HG03108 (cell line): ENCODE measurements at regions not wholly inside any gene's neighbourhood (a gene's known extent, or its start where the extent isn't known, plus 50 kb on each side); places are given as distances from the start of the nearest gene placed in this dataset.
"Not testable (repeated sequence)": the region's sequence is repeated elsewhere in the genome, so short reads cannot be mapped to it uniquely, and the experiment has no call there.

Source experiments
- ATAC-seq: cut with Tn5 transposase; IDR thresholded peaks from one replicate; pipeline ENCODE4 v1.9.1; 2021; ENCODE audit warnings: moderate library complexity; ENCODE audit not compliant: unreplicated experiment

- ATAC-seq, result no peak
Observed at GRCh38 chr2:64742678-64743077, 89.0 kb upstream of the SERTAD2 start.

GRCh38 chr2:64743739-64744330 is 90.1 kb upstream of the SERTAD2 start:
- no peak for ATAC-seq

DNA sequence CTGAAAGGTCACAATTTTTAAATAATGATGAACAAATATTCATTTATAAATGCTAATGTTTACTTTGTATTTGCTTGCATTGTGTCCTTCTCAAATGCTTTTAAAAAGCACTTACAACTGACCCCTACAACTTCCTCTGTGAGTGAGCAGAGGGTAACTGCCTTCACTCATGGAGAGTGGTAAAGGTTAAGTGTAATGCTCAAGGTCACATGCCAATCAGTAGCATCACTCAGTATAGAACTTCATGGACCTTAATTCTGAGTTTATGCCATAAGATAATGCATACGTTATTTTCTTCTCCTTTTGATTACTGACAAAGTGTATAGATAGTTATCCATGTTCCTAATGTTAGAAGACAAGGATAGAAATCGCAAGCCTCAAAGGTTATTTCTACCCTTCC is 91.8 kb upstream of the SERTAD2 start:
- no peak for ATAC-seq

DNA sequence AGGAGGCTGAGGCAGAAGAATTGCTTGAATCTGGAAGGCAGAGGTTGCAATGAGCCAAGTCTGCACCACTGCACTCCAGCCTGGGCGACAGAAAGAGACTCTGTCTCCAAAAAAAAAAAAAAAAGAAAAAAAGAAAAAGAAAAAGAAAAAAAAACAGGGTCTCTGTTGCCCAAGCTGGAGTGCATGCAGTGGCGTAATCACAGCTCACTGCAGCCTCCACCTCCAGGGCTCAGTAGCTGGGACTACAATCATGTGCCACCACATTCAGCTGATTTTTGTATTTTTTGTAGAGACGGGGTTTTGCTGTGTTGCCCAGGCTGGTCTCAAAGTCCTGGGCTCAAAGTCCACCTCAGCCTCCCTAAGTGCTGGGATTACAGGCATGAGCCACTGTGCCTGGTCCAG is 94.0 kb upstream of the SERTAD2 start:
- ATAC-seq, result not testable (repeated sequence)

DNA sequence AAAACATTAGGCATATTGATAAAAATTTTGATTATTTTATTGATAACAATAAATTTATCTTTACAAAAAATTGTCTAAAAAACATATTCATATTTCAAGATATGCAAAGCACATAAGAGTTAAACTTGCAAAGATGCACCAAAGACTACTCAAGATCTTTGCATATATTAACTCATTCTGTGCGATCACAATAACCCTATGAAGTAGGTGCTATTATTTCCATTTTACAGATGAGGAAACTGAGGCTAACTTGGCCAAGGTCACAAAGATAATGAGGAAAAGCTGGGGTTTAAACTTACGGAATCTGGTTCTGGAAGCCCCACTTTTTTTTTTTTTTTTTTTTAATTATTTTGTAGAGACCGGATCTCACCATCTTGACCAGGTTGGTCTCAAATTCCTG is 94.4 kb upstream of the SERTAD2 start:
- ATAC-seq, result no peak

DNA sequence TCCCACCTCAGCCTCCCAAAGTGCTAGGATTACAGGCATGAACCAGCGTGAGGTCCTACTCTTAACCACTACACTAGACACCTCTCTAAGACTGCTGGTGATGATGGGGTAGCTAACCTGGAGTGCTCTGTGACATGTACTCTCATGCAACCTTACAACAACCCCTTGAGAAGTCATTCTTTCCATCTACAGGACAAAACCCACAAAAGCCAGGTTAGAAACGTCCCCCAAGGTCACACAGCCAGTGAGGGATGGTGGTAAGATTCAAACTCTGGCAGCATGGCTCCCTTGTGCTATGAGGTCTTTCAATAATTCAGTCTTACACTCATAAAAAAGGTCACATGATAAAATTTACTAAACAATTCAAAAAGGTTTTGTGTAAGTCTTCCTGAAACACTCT is 94.8 kb upstream of the SERTAD2 start:
- ATAC-seq, result no peak

- no peak for ATAC-seq
Observed at GRCh38 chr2:64749446-64749845, 95.7 kb upstream of the SERTAD2 start.

GRCh38 chr2:64750001-64750816 is 96.5 kb upstream of the SERTAD2 start:
- no peak for ATAC-seq

- ATAC-seq, result peak; percentile 80
Observed at GRCh38 chr2:64750817-64751285, 97.1 kb upstream of the SERTAD2 start.

DNA sequence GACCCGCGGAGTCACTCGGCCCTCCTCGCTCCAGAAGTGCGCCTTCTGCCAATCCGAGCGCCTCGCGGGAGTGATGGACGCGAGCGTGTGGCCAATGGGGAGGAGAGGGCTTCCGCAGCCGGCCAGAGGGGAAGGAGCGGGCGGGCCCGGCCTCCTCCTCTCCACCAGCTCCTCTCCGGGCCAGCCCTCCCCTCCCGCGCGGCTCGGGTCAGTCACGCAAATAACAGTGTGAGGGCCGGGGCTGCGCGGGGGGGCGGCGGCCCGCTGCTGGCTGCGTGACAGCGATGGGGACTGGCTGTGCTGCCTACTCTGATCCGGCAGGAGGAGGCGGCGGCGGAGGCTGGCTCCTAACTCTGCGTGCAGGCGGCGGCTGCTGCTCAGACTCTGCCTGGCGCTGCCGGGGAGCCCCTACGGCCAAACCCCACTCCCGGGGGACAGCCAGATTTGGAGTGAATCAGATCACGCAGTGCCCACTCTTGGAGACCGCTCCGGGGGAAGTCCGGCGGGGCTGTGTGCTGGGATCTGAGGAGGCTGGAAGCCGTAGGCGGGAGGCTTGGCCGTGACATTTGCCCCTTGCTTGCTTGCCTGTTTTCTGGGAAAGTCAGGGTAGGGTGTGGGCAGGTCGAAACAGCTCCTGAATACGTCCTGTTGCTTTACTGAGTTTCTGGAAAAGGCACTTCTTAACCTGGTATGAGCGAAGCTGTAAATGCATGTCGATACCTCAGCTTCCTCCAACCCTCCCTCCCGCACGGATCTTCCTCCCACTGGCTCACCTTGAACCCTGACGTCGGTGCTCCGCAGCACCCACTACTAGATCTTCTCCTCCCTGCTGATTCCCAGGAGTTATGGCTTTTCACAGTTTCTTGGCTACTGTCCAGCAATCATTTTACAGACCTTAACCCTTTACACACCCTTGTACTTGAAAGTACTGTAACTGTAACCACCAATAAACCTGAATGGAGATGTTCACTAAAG is 97.9 kb upstream of the SERTAD2 start:
- ATAC-seq, result peak; percentile 80

GRCh38 chr2:64753399-64753798 is 99.7 kb upstream of the SERTAD2 start:
- ATAC-seq, result no peak

DNA sequence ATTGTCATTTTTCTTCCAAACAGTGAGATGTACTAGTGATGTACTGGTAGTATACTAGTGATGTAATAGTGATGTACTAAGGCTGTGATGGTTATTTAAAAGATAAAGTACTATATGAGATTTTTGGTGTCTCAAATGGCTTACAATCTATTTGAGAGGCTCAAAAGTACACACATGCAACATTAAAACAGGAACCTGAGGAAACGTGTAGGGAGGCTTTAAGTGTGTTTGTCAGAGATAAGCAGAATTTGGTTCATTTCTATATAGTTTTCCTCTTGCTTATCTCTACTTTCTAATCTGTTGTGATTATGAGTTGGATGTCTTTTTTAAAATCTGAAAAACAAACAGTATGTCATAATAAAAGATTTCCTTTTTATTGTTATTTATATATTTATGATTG is 100.9 kb upstream of the SERTAD2 start:
- ATAC-seq, result no peak

DNA sequence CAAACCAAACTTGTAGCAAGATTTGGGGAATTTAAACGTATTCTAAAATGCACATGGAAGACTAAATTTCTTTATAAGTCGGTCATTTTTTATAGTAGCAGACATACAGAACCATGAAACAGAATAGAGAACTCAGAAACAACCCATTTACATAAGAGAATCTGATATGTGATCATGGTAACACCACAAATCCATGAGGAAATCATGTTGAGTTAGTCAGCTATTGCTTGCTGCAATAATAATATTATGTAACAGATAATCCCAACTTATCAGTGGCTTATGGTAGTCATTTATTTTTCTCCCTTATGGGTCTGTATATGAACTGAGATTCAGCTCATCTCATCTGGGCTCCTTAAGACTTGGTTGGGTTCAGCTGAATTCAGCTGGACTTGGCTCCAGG is 103.4 kb upstream of the SERTAD2 start:
- no peak for ATAC-seq

DNA sequence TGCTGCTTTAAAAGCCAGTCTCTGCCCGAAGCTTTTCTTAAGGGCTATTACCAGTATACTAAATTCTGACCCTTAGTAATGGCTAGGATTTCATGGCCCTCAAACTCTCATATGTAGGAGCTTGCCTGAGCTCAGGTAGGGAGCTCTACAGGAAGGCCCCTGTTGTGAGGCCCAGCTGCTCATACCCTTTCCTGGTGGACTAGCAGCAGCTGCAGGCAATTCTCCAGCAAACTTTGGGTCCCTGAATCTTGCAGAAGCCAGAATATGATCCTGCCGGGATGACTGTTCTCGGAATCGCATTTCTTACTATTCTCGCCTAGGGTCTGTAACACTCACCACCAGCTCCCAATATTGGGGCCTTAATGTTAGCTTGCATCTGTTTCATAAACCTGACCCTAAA is 106.4 kb upstream of the SERTAD2 start:
- ATAC-seq, result no peak

DNA sequence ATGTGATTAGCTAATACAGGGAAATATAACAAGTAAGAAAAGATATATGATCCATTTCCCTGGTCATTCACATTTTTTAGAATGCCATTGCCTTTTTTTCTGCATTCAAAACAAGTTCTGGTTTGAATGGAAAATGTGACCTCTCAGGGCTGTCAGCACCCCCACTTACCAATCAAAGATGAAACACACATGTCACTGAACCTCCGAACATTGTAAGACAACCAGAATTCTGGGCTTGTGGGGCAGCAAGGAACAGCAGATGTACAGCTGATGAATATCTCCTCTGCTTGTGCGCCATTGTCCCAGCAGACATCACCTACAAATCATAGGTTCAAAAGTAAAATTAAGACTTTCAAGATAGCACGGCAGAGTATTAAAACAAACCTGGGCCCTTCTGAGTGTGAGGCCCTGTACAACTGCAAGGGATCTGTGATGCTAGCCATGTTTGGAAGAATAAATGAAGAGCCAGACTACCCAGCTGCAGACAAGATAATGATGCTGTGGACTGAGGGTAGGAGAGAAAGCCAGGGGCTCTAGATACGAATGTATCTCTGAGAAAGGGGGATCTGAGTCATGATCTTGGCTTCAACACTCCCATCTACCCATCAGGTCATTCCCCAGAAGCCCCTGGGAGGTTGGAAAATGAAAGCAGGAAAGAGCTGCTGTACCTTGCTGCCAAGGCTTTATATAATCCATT is 108.7 kb upstream of the SERTAD2 start:
- no peak for ATAC-seq

GRCh38 chr2:64763126-64763525 is 109.4 kb upstream of the SERTAD2 start:
- ATAC-seq, result no peak

GRCh38 chr2:64765160-64765805 is 111.6 kb upstream of the SERTAD2 start:
- no peak for ATAC-seq

GRCh38 chr2:64766841-64767669 is 113.3 kb upstream of the SERTAD2 start:
- ATAC-seq, result peak; percentile 30

DNA sequence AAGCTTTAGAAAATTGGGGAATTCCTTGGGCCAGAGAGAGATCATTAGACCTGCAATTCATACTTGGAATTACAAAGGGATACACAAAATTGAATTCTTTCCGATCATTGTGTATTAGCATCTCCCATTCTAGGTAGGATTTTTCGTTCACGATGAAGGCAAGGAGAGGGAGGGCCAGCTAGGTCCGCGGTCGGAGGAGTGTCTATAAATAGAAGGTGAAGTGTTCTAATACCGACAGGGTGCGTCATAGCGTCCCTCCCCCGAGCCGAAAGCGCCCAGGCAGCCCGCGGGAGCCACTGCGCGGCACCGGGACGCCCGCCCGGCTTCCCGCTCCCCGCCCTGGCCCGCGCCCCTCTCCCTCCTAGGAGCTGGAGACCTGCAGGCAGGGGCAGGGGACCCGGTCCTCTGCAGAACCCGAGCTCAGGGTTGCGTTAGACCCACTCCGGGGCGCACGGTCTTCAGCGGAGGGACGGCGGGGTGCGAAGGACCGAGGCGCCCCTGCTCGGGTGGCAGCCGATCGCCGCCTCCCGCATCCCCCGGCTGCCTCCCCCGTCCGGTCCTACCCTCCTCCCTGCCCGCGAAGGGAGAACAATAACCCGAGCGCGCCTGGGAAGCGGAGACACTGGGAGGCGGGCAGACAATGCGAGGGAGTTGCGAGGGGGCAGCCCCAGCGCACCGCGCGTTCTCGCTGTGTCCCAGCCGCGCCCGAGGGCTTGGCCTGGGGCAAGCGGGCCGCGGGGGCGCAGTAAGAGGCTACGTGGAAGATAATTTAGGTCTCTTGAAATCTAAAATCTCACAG is 114.2 kb upstream of the SERTAD2 start:
- peak; percentile 83 for ATAC-seq
